ENCODE measurements at regions not wholly inside any gene's neighbourhood (a gene's known extent, or its start where the extent isn't known, plus 50 kb on each side); places are given as distances from the start of the nearest gene placed in this dataset.

GRCh38 chrX:46180258-46180687, 364.9 kb downstream of the ZNF674 start:
- Histone ChIP-seq H3K27ac (ENCODE audit: low read length) (peak overlapping the region; percentile 85), H2AFZ (ENCODE audit: low read depth, low read length) (no peak overlapping the region), H3K9ac (ENCODE audit: low read depth, low read length) (peak overlapping the region; percentile 43; the same call in 1 of the 2 replicates), H3K9me3 (ENCODE audit: insufficient read depth, low read length, severe bottlenecking) (no peaks in the 10 kb centered on the region), H3K79me2 (ENCODE audit: insufficient read depth, low read length) (no peaks in the 10 kb centered on the region), H3K4me3 (ENCODE audit: low read depth in 1 of 2, low read length in 2 of 2) (no peak overlapping the region; a peak in 1 of 4 replicates), H3K27me3 (ENCODE audit: insufficient read depth, low read length, poor library complexity) (no peaks in the 10 kb centered on the region), H3K4me1 (ENCODE audit: insufficient read depth, low read length) (peaks cover 34% of the 10 kb centered on the region), H4K20me1 (ENCODE audit: insufficient read depth, low read length) (no peaks in the 10 kb centered on the region), H3K4me2 (ENCODE audit: insufficient read depth, low read length) (peak overlapping the region; percentile 57), H3K36me3 (ENCODE audit: insufficient read depth, low read length) (no peaks in the 10 kb centered on the region)
- DNase-seq (peak; percentile 91), ATAC-seq (ENCODE audit: insufficient read depth, low read depth) (peak; percentile 89)
- no peak for TF ChIP-seq EZH2 (IDR thresholded peaks at IDR 0.05; ENCODE audit: borderline replicate concordance, low read depth, low read length, severe bottlenecking)
- no peak for TF ChIP-seq CTCF (IDR thresholded peaks at IDR 0.05; ENCODE audit: borderline replicate concordance, extremely low read depth, low read length, poor library complexity, severe bottlenecking)

- no peak overlapping the region for H2AFZ ChIP-seq (ENCODE audit: low read depth, low read length)
- DNase-seq (no peak), ATAC-seq (ENCODE audit: insufficient read depth, low read depth) (peak; percentile 56)
- H4K20me1 ChIP-seq (ENCODE audit: insufficient read depth, low read length), result no peaks in the 10 kb centered on the region
- TF ChIP-seq CTCF (IDR thresholded peaks at IDR 0.05; ENCODE audit: borderline replicate concordance, extremely low read depth, low read length, poor library complexity, severe bottlenecking) (peak; percentile 37), EZH2 (IDR thresholded peaks at IDR 0.05; ENCODE audit: borderline replicate concordance, low read depth, low read length, severe bottlenecking) (no peak)
- no peaks in the 10 kb centered on the region for H3K9me3 ChIP-seq (ENCODE audit: insufficient read depth, low read length, severe bottlenecking)
- no peaks in the 10 kb centered on the region for H3K27me3 ChIP-seq (ENCODE audit: insufficient read depth, low read length, poor library complexity)
- H3K9ac ChIP-seq (ENCODE audit: low read depth, low read length), result peak overlapping the region; percentile 43; the same call in 1 of the 2 replicates
- peak overlapping the region; percentile 57 for H3K4me2 ChIP-seq (ENCODE audit: insufficient read depth, low read length)
- no peaks in the 10 kb centered on the region for H3K79me2 ChIP-seq (ENCODE audit: insufficient read depth, low read length)
- H3K36me3 ChIP-seq (ENCODE audit: insufficient read depth, low read length), result no peaks in the 10 kb centered on the region
- no peak overlapping the region; a peak in 1 of 4 replicates for H3K4me3 ChIP-seq (ENCODE audit: low read depth in 1 of 2, low read length in 2 of 2)
- peak overlapping the region; percentile 85 for H3K27ac ChIP-seq (ENCODE audit: low read length)
- peaks cover 34% of the 10 kb centered on the region for H3K4me1 ChIP-seq (ENCODE audit: insufficient read depth, low read length)
Observed at GRCh38 chrX:46179748-46180147, 365.5 kb downstream of the ZNF674 start.

GRCh38 chrX:46178763-46179162, 366.5 kb downstream of the ZNF674 start:
- peak overlapping the region; percentile 27; the same call in 1 of the 2 replicates for H3K4me2 ChIP-seq (ENCODE audit: insufficient read depth, low read length)
- H3K4me3 ChIP-seq (ENCODE audit: low read depth in 1 of 2, low read length in 2 of 2), result no peak overlapping the region
- ATAC-seq (ENCODE audit: insufficient read depth, low read depth) (peak; percentile 44), DNase-seq (peak; percentile 33)
- peak overlapping the region; percentile 85; the same call in 1 of the 2 replicates for H3K27ac ChIP-seq (ENCODE audit: low read length)
- H3K4me1 ChIP-seq (ENCODE audit: insufficient read depth, low read length), result peaks cover 34% of the 10 kb centered on the region
- TF ChIP-seq EZH2 (IDR thresholded peaks at IDR 0.05; ENCODE audit: borderline replicate concordance, low read depth, low read length, severe bottlenecking) (no peak), CTCF (IDR thresholded peaks at IDR 0.05; ENCODE audit: borderline replicate concordance, extremely low read depth, low read length, poor library complexity, severe bottlenecking) (no peak)
- H3K9ac ChIP-seq (ENCODE audit: low read depth, low read length), result no peak overlapping the region
- no peaks in the 10 kb centered on the region for H3K79me2 ChIP-seq (ENCODE audit: insufficient read depth, low read length)
- no peaks in the 10 kb centered on the region for H3K9me3 ChIP-seq (ENCODE audit: insufficient read depth, low read length, severe bottlenecking)
- no peak overlapping the region for H2AFZ ChIP-seq (ENCODE audit: low read depth, low read length)
- H3K36me3 ChIP-seq (ENCODE audit: insufficient read depth, low read length), result no peaks in the 10 kb centered on the region
- no peaks in the 10 kb centered on the region for H4K20me1 ChIP-seq (ENCODE audit: insufficient read depth, low read length)
- H3K27me3 ChIP-seq (ENCODE audit: insufficient read depth, low read length, poor library complexity), result no peaks in the 10 kb centered on the region
